Testis (tissue), 2 donors: ENCODE measurements at regions not wholly inside any gene's neighbourhood (a gene's known extent, or its start where the extent isn't known, plus 50 kb on each side); places are given as distances from the start of the nearest gene placed in this dataset.

ENCODE experiments used
- CTCF ChIP-seq, 3 experiments: fragments of 450-650 bp in 2 of 3; fragments of 200-600 bp in 1 of 3; sonication (generic) in 1 of 3; IDR thresholded peaks; one replicate each; pipeline ENCODE4 v1.5.1; 2016 to 2019; ENCODE audit warnings: antibody characterized with exemption in 3 of 3, mild to moderate bottlenecking in 2 of 3, moderate library complexity in 1 of 3
- POLR2A ChIP-seq: fragments of 450-650 bp; IDR thresholded peaks from one replicate; pipeline ENCODE4 v1.6.1; 2017; ENCODE audit warnings: antibody characterized with exemption, mild to moderate bottlenecking, moderate library complexity

GRCh38 chr10:117431160-117431559 lies 55.9 kb upstream of the PDZD8 start:
- TF ChIP-seq CTCF (IDR thresholded peaks at IDR 0.05) (no peak), POLR2A (no peak)
